ENCODE measurements at regions not wholly inside any gene's neighbourhood (a gene's known extent, or its start where the extent isn't known, plus 50 kb on each side); places are given as distances from the start of the nearest gene placed in this dataset.

- no peaks in the 10 kb centered on the region for H3K9me3 Mint-ChIP-seq (ENCODE audit: unreplicated experiment)
- no peak for TF ChIP-seq CTCF (IDR thresholded peaks at IDR 0.05)
- no peak overlapping the region for H3K4me3 Mint-ChIP-seq (ENCODE audit: unreplicated experiment)
- no peaks in the 10 kb centered on the region for H3K4me1 Mint-ChIP-seq (ENCODE audit: unreplicated experiment)
- H3K27ac Mint-ChIP-seq (ENCODE audit: unreplicated experiment), result no peak overlapping the region
- no peaks in the 10 kb centered on the region for H3K36me3 Mint-ChIP-seq (ENCODE audit: unreplicated experiment)
- DNase-seq (ENCODE audit: extremely low spot score, unreplicated experiment), result peak; percentile 4
- H3K27me3 Mint-ChIP-seq (ENCODE audit: unreplicated experiment), result no peaks in the 10 kb centered on the region
Measured at GRCh38 chr9:86809151-86809550, 138.2 kb downstream of the GAS1 start.

DNA sequence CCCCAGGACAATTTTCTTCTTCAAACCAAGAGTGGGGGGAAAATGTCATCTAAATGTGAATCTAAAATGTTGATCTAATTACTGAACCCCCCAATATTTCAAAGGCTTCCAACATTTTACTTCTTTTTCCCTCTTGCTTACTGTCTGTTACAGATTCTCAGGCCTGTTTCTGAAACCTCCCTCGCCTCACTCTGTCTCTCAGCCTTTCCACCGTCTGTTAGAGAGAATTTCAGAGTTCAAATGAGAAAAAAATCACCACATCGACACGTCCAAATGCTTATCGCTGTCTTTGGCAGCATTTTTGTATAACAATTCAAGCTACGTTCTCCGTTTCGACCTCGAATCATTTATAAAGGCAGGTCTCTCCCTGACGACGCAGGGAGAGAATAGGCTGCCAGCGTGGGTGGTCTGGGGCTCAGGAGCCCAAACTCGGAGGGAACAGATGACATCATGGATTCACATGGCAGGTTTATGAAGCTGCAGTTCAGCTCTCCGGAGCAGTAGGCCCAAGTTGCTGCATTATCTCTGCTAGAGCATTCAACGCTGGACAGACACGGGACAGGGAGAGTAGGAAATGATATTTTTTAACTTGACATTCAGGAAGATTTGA lies 139.8 kb downstream of the GAS1 start:
- H3K27ac Mint-ChIP-seq (ENCODE audit: unreplicated experiment), result no peak overlapping the region
- H3K36me3 Mint-ChIP-seq (ENCODE audit: unreplicated experiment), result no peaks in the 10 kb centered on the region
- H3K4me1 Mint-ChIP-seq (ENCODE audit: unreplicated experiment), result no peaks in the 10 kb centered on the region
- H3K4me3 Mint-ChIP-seq (ENCODE audit: unreplicated experiment), result no peak overlapping the region
- no peaks in the 10 kb centered on the region for H3K9me3 Mint-ChIP-seq (ENCODE audit: unreplicated experiment)
- TF ChIP-seq CTCF (IDR thresholded peaks at IDR 0.05), result no peak
- H3K27me3 Mint-ChIP-seq (ENCODE audit: unreplicated experiment), result no peaks in the 10 kb centered on the region
- DNase-seq (ENCODE audit: extremely low spot score, unreplicated experiment), result no peak

- H3K4me3 Mint-ChIP-seq (ENCODE audit: unreplicated experiment), result no peak overlapping the region
- no peak overlapping the region for H3K27ac Mint-ChIP-seq (ENCODE audit: unreplicated experiment)
- H3K4me1 Mint-ChIP-seq (ENCODE audit: unreplicated experiment), result peaks cover 12% of the 10 kb centered on the region
- H3K9me3 Mint-ChIP-seq (ENCODE audit: unreplicated experiment), result no peaks in the 10 kb centered on the region
- no peaks in the 10 kb centered on the region for H3K27me3 Mint-ChIP-seq (ENCODE audit: unreplicated experiment)
- TF ChIP-seq CTCF (IDR thresholded peaks at IDR 0.05), result no peak
- no peaks in the 10 kb centered on the region for H3K36me3 Mint-ChIP-seq (ENCODE audit: unreplicated experiment)
- no peak for DNase-seq (ENCODE audit: extremely low spot score, unreplicated experiment)
Measured at GRCh38 chr9:86804011-86804410, 143.3 kb downstream of the GAS1 start.

DNA sequence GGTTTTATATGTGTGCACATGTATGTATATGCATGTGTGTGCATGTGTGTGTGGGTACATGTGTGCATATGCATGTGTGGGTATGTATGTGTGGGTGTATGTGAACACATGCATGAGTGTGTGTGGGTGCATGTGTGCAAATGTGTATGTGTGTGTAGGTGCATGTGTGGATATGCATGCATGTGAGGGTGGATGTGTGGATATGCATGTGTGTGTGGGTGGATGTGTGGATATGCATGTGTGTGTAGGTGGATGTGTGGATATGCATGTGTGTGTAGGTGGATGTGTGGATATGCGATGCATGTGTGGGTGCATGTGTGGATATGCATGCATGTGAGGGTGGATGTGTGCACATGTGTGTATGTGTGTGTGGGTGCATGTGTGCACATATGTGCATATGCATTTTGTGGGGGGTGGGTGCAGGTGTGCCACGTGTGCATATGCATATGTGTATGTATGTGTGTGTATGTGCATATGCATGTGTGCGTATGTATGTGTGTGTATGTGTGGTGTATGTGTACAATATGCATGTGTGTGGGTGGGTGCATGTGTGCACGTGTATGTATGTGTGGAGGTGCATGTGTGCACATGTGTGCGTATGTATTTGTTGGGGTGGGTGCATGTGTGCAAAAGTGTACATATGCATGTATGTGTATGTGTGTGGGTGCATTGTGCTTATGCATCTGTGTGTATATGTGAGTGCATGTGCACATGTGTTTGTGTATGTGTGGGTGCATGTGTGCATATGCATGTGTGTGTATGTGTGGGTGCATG lies 144.2 kb downstream of the GAS1 start:
- no peak for TF ChIP-seq CTCF (IDR thresholded peaks at IDR 0.05)
- peaks cover 12% of the 10 kb centered on the region for H3K4me1 Mint-ChIP-seq (ENCODE audit: unreplicated experiment)
- peak; percentile 25 for DNase-seq (ENCODE audit: extremely low spot score, unreplicated experiment)
- no peak overlapping the region for H3K4me3 Mint-ChIP-seq (ENCODE audit: unreplicated experiment)
- no peak overlapping the region for H3K27ac Mint-ChIP-seq (ENCODE audit: unreplicated experiment)
- no peaks in the 10 kb centered on the region for H3K9me3 Mint-ChIP-seq (ENCODE audit: unreplicated experiment)
- H3K36me3 Mint-ChIP-seq (ENCODE audit: unreplicated experiment), result no peaks in the 10 kb centered on the region
- H3K27me3 Mint-ChIP-seq (ENCODE audit: unreplicated experiment), result no peaks in the 10 kb centered on the region

DNA sequence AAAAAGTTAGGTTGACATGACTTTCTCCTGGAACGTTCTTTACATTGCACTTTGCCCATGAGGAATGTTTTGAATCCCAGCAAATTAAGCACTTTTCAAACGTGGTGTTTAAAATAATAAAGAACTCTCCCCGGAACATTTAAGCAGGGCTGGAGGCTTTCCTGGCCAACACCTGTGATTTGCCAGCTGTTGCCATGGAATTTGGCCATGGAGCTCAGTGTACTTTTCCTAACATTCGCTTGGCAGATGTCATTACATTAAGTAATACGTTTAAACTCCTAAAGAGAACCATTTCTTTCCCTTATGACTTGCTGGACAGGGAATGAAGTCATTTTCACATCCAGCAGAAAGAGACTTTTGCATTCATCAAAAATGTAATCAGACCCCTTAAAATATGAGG lies 146.1 kb downstream of the GAS1 start:
- no peaks in the 10 kb centered on the region for H3K27me3 Mint-ChIP-seq (ENCODE audit: unreplicated experiment)
- no peak overlapping the region for H3K4me3 Mint-ChIP-seq (ENCODE audit: unreplicated experiment)
- H3K9me3 Mint-ChIP-seq (ENCODE audit: unreplicated experiment), result no peaks in the 10 kb centered on the region
- H3K36me3 Mint-ChIP-seq (ENCODE audit: unreplicated experiment), result no peaks in the 10 kb centered on the region
- peak overlapping the region; percentile 43 for H3K27ac Mint-ChIP-seq (ENCODE audit: unreplicated experiment)
- TF ChIP-seq CTCF (IDR thresholded peaks at IDR 0.05), result no peak
- peaks cover 29% of the 10 kb centered on the region for H3K4me1 Mint-ChIP-seq (ENCODE audit: unreplicated experiment)
- no peak for DNase-seq (ENCODE audit: extremely low spot score, unreplicated experiment)

Measured in osteocyte (in vitro differentiated cells).